ENCODE measurements at regions not wholly inside any gene's neighbourhood (a gene's known extent, or its start where the extent isn't known, plus 50 kb on each side); places are given as distances from the start of the nearest gene placed in this dataset.

GRCh38 chr10:121113911-121114310 is 262.7 kb downstream of the WDR11 start:
- no peaks in the 10 kb centered on the region for H3K27me3 ChIP-seq
- intact Hi-C loops (cut with DNase I): no loop called here
- no peak overlapping the region for H3K4me3 ChIP-seq
- H3K4me1 ChIP-seq: no peaks in the 10 kb centered on the region
- H3K36me3 ChIP-seq: no peaks in the 10 kb centered on the region
- no peak for TF ChIP-seq CTCF (IDR thresholded peaks at IDR 0.05)
- ATAC-seq (no peak), DNase-seq (no peak)
- H3K9me3 ChIP-seq: peaks cover 4% of the 10 kb centered on the region
- peak overlapping the region; percentile 14 for H3K27ac ChIP-seq

- DNase-seq: no peak
- intact Hi-C loops (cut with DNase I): no loop called here
- TF ChIP-seq CTCF (IDR thresholded peaks at IDR 0.05): no peak
- no peak for ATAC-seq
- H3K9me3 ChIP-seq: peaks cover 4% of the 10 kb centered on the region
- H3K4me1 ChIP-seq: no peaks in the 10 kb centered on the region
- H3K4me3 ChIP-seq: no peak overlapping the region
- H3K27ac ChIP-seq: no peak overlapping the region
- H3K27me3 ChIP-seq: no peaks in the 10 kb centered on the region
- no peaks in the 10 kb centered on the region for H3K36me3 ChIP-seq
These were observed 264.0 kb downstream of the WDR11 start for GRCh38 chr10:121115154-121115553.

- no peak for ATAC-seq
- no peaks in the 10 kb centered on the region for H3K4me1 ChIP-seq
- intact Hi-C loops (cut with DNase I): no loop called here
- no peak for TF ChIP-seq CTCF (IDR thresholded peaks at IDR 0.05)
- no peaks in the 10 kb centered on the region for H3K36me3 ChIP-seq
- H3K9me3 ChIP-seq: no peaks in the 10 kb centered on the region
- H3K4me3 ChIP-seq: no peak overlapping the region
- H3K27ac ChIP-seq: no peak overlapping the region
- DNase-seq: no peak
- no peaks in the 10 kb centered on the region for H3K27me3 ChIP-seq
These were observed 270.3 kb downstream of the WDR11 start for GRCh38 chr10:121121462-121121861.

DNA sequence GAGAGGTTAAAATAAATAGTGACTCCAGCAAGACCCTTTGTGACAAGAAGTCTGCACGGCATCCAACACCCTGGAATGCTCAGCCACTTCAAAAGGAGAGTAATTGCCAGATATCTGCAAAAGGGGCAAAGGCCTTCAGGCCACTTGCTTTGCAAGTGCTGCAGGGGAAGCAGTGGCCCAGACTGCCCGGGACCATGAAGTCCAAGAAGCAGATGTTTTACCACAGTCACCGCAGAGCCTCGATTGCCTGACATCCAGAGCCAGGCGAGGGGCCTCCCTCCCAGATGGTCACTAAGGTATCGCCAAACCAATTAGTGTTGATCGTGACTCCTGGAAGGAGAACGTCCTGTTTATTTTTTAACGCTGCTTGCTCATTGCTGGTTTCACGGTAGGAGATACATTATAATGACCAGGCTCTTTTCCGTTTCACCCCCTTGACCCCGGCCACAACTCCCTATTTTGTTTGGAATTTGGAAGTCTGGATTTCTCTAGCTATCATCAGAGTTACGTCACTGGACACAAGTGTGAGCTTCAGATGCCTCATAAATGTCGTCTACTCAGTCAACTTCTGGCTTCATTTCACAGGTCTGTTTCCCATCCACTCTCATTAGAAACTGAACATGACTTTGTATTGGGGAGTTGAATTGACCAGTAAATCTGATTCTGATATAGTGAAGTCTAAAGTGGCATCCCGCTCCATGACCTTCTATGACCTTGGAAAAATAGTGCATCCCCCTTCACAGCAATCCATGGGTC is 276.2 kb downstream of the WDR11 start:
- no peaks in the 10 kb centered on the region for H3K36me3 ChIP-seq
- H3K9me3 ChIP-seq: no peaks in the 10 kb centered on the region
- no peaks in the 10 kb centered on the region for H3K27me3 ChIP-seq
- no peak overlapping the region for H3K4me3 ChIP-seq
- H3K4me1 ChIP-seq: no peaks in the 10 kb centered on the region
- no peak for DNase-seq
- H3K27ac ChIP-seq: no peak overlapping the region
- intact Hi-C loops (cut with DNase I): no loop called here
- no peak for ATAC-seq
- no peak for TF ChIP-seq CTCF (IDR thresholded peaks at IDR 0.05)

DNA sequence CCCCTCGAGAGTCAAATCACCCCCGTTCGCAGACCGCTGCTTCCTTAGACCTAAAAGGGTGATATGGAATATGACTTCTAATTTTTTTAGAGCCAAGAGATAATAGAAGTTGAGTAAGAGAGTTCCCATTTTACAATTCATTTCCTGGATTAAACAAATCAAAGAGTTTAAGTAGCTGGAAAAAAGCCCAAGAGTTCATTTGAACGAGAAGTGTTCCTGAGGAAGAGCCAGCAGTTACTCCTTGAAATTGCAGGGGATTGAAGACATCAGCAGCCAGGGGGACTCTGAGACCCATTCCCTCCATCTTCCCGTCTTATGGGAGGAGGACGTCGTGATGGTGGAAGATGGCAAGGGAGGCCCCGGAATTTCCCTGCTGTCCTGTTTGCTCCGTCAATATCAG is 277.0 kb downstream of the WDR11 start:
- H3K4me3 ChIP-seq: no peak overlapping the region
- no peaks in the 10 kb centered on the region for H3K9me3 ChIP-seq
- no peaks in the 10 kb centered on the region for H3K27me3 ChIP-seq
- intact Hi-C loops (cut with DNase I): no loop called here
- H3K27ac ChIP-seq: no peak overlapping the region
- ATAC-seq: no peak
- no peak for DNase-seq
- H3K36me3 ChIP-seq: no peaks in the 10 kb centered on the region
- TF ChIP-seq CTCF (IDR thresholded peaks at IDR 0.05): no peak
- H3K4me1 ChIP-seq: no peaks in the 10 kb centered on the region

DNA sequence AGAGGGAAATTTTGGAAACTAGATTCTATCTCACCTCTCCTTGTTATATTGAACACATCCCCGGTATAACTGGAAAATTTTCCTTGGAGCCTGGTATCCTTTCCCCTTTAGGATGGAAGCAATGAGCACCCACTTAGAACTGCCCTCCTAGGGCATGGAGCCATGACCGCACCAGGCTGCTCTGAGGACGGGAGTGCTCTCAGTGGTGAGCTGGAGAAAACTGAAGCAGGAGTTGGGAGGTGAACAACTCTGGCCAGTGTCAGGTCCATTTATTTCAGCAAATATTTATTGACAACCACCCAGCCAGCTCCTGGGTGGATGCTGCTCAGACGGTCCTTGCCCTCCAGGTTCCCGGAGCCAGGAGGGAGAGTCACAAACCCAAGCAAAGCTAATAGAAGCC is 278.1 kb downstream of the WDR11 start:
- TF ChIP-seq CTCF (IDR thresholded peaks at IDR 0.05): no peak
- Histone ChIP-seq H3K27ac (no peak overlapping the region), H3K27me3 (no peaks in the 10 kb centered on the region), H3K4me3 (no peak overlapping the region), H3K4me1 (no peaks in the 10 kb centered on the region), H3K36me3 (no peaks in the 10 kb centered on the region), H3K9me3 (no peaks in the 10 kb centered on the region)
- ATAC-seq (peak; percentile 19), DNase-seq (no peak)
- intact Hi-C loops (cut with DNase I): no loop called here

Data from upper lobe of right lung (tissue), 1 donor.